GM23248 (cell line): ENCODE measurements at regions not wholly inside any gene's neighbourhood (a gene's known extent, or its start where the extent isn't known, plus 50 kb on each side); places are given as distances from the start of the nearest gene placed in this dataset.

Experiments
- EZH2 ChIP-seq: fragments of 200-600 bp; sonication (generic); IDR thresholded peaks from 2 replicates; pipeline ENCODE4 v1.6.1; 2018; ENCODE audit warnings: antibody characterized with exemption, mild to moderate bottlenecking; ENCODE audit not compliant: insufficient read depth, poor library complexity, severe bottlenecking
- EZH2phosphoT487 ChIP-seq: fragments of 200-600 bp; sonication (generic); IDR thresholded peaks from 2 replicates; pipeline ENCODE4 v1.6.1; 2018; ENCODE audit warnings: antibody characterized with exemption, moderate library complexity, mild to moderate bottlenecking, low read depth; ENCODE audit not compliant: insufficient read depth

DNA sequence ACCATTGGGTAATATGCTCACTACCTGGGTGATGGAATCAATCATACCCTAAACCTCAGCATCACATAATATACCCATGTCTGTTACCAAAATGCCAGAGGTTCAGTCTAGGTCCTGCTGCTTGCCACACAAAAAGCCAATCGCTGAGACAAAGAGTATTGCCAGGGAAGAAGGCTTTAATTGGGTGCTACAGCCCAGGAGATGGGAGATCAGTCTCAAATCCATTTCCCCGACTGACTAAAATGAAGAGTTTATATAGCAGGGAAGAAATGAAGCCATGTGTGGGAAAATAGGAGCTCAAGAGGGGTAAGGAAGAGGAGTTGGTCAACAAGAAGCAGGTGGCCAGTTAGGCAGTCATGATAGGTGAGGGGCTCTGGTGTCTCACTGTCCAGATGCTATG, 149.6 kb downstream of the QRSL1 start:
- TF ChIP-seq EZH2 (no peak), EZH2phosphoT487 (no peak)
